IPS-18c (cell line): ENCODE measurements at regions not wholly inside any gene's neighbourhood (a gene's known extent, or its start where the extent isn't known, plus 50 kb on each side); places are given as distances from the start of the nearest gene placed in this dataset.
"Not testable (repeated sequence)": the region's sequence is repeated elsewhere in the genome, so short reads cannot be mapped to it uniquely, and the experiment has no call there.

Experiments
- H3K4me3 ChIP-seq: 2 replicates; pipeline ENCODE4 v1.7.0; 2013; ENCODE audit warnings: low read depth, mild to moderate bottlenecking, low read length, moderate library complexity; ENCODE audit not compliant: insufficient read depth
- H3K9me3 ChIP-seq: one replicate; pipeline ENCODE4 v1.6.1; 2013; ENCODE audit warnings: mild to moderate bottlenecking, low read length, moderate library complexity; ENCODE audit not compliant: control insufficient read depth, insufficient read depth

DNA sequence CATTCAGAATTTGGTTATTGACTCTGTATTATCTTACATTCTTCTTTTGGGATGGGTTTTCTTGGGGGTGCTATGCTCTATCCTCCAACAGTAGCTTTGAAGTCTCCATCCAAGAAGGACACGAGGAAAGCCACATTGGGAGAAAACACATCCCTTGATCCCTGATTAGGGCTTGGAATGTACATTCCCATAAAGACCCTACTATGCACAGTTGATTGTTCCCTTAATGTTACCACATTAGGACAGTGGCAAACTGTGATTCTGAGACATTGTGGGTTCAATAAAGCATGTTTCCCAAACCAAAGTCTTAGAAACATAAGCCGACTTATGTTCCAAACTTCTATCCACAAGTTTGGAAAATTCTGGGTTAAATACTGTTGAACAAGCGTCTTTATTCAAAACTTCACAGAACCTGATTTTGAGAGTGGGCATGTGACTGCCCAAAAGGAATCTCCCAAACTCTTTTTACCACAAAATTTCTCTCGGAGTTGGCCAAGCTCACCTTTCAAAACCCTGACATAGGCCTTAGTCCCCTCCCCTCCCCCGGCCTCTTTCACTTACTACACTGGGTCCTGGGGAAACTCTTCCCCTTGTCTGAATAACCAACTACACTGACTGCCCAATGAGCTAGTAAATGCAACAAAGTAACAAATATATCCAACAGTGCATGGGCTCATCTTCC, 177.0 kb upstream of the KAZN start:
- Histone ChIP-seq H3K4me3 (no peak overlapping the region), H3K9me3 (peaks cover 2% of the 10 kb centered on the region)

DNA sequence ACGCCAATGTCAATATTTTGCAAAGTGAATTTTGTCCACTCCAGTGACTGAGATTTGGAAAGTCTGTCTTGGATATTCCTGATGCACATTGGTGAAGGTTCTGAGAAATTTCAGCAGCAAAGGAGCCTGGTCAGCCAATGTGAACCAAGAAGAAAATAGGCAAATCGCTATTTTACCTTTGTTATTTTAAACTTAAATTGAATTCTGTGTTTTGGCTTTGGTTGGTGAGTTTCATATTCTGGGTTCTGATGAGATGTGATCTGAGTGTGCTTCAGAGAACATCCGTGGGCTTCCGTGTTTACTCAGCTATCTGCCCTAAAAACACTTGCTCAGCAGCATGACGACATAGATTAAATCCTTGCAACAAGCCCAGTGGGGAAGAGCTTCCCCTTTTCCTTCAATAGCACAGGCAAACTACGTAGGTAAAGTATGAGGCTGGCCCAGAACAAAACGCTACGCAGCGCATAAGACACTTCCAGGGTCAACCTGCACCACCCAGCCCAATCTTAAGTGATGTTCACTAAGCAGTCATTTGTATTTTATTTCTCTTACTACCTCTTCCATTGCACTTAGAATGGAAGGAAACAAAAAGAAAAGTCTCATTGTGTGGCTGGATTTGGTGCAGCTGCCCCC, 176.4 kb upstream of the KAZN start:
- Histone ChIP-seq H3K4me3 (no peak overlapping the region), H3K9me3 (peaks cover 2% of the 10 kb centered on the region)

DNA sequence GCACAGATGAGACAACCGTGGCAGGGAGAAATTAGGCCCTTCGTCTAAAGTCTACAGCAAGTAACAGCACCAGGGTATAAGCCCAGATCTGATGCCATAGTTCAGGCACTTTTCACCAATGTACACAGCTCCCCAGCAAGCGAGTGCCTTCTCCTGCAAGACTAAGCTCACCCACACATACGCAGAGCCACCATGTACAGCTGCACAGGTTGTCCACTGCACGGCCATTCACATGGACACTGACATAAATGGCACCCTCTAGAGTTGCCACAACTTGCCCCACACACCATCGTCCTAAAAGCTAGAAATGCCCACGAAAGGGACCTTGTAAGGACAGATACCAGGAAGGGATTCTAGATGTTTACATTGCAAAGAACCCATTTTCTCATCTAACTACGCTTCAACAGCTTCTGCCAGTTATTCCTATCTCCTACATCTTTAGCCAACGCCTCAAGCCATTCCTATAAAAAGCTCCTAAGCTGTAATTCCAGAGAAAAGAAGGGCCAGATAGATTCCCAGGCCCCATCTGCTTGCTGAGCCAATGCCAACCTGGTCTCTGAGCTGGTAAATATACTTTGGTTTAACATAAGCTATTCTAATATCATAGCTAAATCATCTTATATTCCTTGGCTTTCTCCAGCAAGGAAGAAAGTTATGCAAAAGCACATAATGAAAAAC, 174.0 kb upstream of the KAZN start:
- H3K4me3 ChIP-seq, result no peak overlapping the region

DNA sequence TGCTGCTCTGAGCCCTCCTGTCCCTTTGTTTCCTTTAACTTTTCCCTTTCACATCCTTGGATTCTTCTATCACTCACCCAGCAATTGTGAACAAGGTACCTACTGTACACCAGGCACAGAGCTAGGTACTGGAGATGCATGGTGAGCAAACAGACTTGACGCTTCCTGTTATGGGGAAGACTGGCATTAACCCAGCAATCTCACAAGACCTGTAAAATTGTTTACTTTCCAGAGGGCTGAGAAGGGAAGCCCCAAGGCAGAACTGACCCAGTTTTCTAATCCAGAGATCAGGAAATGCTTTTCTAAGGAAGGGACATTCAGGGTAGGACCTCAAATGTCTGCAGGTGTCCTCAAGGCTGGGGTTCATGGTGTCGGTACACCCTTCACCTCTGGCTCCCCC, 171.6 kb upstream of the KAZN start:
- H3K4me3 ChIP-seq, result no peak overlapping the region
- H3K9me3 ChIP-seq, result no peaks in the 10 kb centered on the region

More for the DNA sequence above, 174.0 kb upstream of the KAZN start:
- peaks cover 2% of the 10 kb centered on the region for H3K9me3 ChIP-seq

DNA sequence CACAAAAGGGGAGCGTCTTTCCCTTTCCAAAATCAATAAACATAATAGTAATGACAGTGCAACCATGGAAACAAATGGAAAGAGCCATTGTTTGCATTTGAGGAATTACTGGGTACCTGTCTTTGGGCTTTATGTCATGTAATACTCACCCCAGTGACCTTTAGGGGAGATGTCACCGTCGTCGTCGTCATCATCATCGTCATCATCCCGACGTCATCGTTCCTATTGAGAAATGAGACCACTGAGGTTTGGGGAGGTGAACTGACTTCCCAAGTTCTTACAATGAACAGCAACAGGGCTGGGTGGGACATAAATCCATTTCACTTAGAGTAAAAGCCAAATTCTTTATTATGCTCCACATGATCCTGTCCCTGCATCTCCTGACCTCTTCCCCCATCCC, 168.9 kb upstream of the KAZN start:
- no peaks in the 10 kb centered on the region for H3K9me3 ChIP-seq
- no peak overlapping the region for H3K4me3 ChIP-seq

DNA sequence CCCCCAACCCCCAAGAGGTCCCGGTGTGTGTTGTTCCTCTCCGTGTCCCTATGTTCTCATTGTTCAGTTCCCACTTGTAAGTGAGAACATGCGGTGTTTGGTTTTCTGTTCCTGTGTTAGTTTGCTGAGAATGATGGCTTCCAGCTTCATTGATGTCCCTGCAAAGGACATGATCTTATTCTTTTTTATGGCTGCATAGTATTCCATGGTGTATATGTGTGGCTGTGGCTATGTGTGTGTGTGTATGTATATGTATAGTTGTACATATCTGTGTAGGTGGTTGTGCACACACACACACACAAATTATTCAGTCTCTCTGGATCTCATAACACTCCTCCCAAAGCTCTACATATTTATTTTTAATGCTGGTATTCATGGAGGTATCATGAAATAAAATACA, 165.8 kb upstream of the KAZN start:
- not testable (repeated sequence) for H3K4me3 ChIP-seq, H3K9me3 ChIP-seq

DNA sequence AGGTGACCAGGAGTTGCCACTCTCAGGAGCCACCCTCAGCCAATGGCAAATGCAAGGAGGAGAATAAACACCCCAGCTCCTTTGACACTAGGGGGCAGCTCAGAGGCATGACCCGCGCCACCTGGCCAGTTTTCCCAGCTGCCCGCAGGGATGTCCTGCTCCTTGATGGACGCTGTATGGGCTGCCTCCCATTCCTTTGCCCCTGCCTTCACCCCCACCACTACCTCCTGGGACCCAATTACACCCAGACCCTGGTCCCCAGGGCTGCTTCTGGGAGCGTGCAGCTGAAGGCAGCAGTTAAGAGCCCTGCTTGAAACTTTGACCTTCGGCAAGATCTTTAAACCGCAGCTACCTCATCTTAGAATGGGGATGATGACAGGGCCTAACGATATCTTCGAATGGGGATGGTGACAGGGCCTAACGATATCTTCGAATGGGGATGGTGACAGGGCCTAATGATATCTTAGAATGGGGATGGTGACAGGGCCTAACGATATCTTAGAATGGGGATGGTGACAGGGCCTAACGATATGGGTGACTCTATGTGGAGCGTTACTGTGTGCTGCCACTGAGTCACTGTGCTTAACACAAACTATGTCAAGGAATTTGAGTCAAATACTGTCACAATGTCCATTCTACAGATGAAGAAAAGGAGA, 163.0 kb upstream of the KAZN start:
- no peaks in the 10 kb centered on the region for H3K9me3 ChIP-seq
- no peak overlapping the region for H3K4me3 ChIP-seq

DNA sequence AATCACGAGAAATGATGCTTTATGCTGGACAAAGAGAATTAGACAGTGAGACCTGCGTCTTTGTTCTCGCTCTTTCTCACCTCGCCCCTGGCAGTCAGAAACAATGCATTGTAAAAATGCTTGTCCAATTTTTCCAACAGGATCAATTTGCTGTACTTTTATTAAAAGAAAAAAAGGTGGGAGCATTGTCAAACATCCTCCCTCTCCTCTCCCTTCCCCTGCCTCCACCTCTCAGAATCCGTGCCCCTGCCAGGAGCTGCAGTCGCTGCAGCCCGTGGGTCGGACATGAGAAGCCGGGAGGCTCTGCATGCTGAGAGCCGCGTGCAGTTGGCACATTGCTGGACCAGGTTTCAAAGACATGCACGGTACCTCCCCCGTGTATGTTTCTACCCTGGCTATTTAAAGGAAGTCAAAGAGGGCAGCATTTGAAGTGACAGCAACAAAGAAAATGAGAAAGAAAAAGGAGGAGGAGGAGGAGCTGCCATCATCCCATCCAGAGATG, 161.0 kb upstream of the KAZN start:
- Histone ChIP-seq H3K9me3 (no peaks in the 10 kb centered on the region), H3K4me3 (no peak overlapping the region)

DNA sequence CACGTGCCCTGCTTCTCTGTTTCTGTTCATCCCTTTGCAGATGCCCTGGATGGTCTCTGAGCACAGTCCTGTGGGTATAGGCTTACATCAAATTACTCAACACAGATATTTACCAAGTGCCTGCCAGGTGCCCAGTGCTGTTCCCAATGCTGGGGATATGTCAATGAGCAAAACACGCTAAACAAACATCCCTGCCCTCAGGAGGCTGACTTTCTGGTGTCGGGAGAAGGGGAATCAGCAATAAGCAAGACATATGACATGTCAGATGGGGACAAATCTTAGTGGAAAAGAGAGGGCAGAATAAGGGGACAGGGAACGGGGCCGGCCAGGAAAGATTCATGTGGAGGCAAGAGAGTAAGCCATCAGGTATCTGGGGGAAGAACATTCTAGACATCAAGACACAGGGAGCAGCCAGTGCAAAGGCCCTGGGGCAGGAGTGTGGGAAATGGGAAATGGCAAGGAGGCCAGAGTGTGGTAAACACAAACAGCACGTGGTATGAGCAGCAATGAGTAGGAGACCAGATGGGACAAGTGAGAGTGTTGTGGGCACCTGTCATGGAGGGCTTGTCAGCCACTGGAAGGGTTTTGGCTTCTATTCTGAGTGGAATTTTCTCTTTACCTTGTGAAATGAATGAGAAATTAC, 160.2 kb upstream of the KAZN start:
- no peak overlapping the region; the same call in 1 of the 2 replicates for H3K4me3 ChIP-seq
- no peaks in the 10 kb centered on the region for H3K9me3 ChIP-seq

DNA sequence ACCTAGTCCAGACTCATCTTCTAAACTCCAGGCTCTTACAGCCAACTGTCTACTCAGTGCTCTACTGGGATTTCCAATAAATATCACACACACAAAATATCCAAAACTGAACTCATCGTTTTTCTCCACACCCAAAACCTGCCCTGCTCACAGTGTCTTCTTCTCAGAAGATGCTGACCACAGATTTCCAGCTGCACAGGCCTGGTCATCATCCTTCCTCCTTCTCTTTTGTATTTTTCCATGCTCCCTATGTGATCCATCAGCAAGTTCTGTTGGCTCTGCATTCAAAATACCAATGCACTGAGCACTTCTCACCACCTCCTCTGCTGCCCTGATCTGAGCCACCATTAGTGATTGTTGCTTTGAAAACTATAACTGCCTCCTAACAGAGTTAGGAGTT, 159.5 kb upstream of the KAZN start:
- Histone ChIP-seq H3K4me3 (no peak overlapping the region), H3K9me3 (no peaks in the 10 kb centered on the region)

DNA sequence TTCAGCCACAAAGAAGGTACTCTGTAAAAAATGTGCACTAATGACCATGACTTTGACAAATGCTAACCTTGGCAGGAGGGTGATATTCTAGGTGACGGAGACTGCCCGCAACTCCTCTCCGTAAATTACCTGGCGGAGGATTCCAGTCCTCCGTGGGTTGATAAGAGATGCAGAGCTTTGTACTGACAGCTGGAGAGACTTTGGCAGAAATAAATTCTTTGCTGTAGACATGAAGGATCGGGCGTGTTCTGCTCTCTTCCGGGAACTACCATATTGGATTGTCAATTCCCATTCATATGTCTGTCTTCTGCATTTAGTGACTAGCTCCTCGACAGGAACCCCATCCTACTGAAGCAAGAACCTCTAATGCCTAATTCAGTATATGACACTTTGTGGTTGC, 158.3 kb upstream of the KAZN start:
- no peaks in the 10 kb centered on the region for H3K9me3 ChIP-seq
- no peak overlapping the region for H3K4me3 ChIP-seq

DNA sequence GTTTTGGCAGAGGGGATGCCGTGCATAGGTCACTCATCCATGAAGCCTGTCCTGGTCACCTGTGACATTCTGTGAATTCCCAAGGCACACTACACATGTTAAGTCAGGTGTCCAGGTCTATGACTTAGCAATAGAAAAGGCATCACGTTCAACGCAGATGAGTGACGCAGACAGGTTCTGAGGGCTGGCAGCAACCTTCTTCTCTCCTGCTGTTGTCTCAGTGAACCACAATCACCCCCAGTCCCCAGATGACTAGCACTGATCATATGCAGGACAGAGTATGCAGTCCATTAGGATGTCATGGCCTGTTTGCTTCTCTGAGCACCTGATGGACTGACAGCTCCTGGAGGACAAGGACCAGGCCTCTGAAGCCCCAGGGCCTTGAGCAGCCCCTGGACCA, 157.8 kb upstream of the KAZN start:
- no peaks in the 10 kb centered on the region for H3K9me3 ChIP-seq
- no peak overlapping the region for H3K4me3 ChIP-seq

DNA sequence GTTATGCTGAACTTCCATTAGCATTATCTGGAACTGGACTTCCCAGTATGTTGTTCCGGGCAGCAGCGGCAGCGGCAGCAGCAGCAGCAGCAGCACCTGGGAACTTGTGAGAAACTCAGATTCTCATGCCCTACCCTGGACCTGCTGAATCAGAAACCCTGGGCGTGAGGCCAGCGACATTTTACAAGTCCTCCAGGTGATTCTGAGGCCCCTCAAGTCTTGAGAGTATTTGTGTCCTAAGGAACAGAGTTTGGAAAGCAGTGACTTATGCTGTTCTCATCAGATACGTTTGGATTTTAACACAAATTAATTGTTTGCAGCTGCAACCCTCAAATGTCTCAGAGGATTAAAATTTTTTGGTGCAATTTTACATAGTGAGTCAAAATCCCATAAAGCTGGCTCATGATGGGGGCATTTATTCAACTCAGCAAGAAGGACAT, 157.2 kb upstream of the KAZN start:
- H3K9me3 ChIP-seq, result no peaks in the 10 kb centered on the region
- H3K4me3 ChIP-seq, result no peak overlapping the region

DNA sequence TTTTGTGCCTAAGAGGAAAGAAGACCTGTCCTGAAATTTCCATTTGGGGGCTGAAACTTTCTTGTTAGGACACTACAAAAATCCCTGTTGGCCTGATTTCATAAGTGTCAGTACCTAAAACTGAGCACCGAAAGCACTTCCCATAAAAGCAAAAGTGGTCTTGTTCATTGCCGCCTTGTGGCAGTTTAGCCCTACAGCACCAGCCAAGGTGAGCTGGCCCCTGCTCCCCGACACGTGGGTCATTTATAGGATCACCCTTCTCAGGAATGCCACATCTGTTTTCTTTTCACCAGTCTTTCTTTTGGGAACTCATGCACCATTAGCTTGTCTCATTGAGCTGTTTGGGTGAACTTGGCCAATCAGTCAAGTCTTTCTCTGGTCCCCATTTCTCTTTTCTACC, 155.8 kb upstream of the KAZN start:
- Histone ChIP-seq H3K9me3 (no peaks in the 10 kb centered on the region), H3K4me3 (no peak overlapping the region)

DNA sequence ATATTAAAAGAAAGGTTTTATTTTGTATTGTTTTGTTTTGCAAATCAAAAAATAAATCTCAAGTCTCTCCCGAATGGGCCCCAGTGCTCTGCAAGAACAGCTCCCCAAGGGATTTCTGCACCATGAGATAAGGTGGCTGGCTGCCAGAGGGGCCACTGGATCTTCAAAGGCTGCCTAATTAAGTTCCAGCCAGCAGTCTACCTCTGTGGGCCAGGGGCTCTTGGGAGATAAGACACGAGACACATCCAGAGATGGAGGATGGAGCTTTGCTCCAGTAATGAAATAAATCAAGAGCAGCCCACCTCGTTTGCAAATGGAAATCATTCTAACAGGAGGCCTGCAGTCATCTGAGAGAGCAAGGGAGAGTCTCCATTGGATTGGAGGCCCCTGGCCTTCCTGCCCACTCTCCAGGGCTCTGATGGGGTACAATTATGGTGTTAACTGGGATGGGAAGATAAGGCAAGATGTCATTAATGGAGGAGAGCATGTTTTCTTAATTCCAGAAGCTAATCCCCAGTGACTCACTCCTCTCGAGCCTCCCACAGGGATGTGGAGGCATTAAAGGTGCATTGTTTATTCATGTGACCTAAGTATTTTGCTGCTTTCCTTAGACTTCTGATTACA, 155.2 kb upstream of the KAZN start:
- no peaks in the 10 kb centered on the region for H3K9me3 ChIP-seq

DNA sequence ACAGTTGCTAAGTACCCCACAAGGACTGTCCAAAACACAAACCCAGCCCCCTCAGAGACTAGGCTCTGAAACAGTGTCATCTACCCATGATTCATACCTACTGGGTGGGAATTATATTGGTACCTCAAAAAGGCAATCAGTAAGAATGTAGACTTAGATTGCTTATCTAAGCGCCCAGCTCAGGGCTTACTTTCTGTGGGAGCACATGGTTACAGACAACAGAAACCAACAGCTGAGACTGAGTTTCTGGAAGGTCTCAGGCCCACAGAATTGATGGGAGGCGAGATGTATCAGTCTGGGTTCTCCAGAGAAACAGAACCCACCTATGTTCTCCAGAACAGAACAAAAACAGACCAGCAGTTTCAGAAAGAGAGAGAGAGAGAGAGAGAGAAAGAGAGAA, 147.3 kb upstream of the KAZN start:
- no peak overlapping the region for H3K4me3 ChIP-seq

More for the DNA sequence above, 155.2 kb upstream of the KAZN start:
- no peak overlapping the region for H3K4me3 ChIP-seq

DNA sequence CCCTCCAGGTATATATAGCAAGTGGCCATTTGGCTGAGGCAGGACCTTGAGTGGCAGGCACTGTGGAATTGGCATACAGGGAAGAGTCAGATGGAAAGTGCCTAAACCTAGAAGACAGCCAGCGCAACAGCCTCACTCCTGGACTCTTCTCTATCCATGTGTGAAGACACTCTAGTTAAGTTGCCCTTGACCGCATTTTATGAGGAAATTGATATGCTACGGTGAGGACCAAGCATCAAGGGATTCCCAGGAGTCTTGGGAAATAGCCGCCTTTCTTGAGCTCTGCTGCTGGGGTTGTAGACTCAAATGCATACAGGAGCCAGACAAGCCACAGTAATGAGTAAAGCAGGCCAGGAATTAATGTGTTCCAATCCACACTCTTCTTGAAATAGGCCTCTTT, 145.9 kb upstream of the KAZN start:
- no peak overlapping the region for H3K4me3 ChIP-seq
- no peaks in the 10 kb centered on the region for H3K9me3 ChIP-seq

More for the DNA sequence above, 147.3 kb upstream of the KAZN start:
- H3K9me3 ChIP-seq, result no peaks in the 10 kb centered on the region
